ENCODE measurements at regions not wholly inside any gene's neighbourhood (a gene's known extent, or its start where the extent isn't known, plus 50 kb on each side); places are given as distances from the start of the nearest gene placed in this dataset.

GRCh38 chr11:29750392-29750791 lies 266.4 kb downstream of the KCNA4 start:
- no peak for TF ChIP-seq CTCF (IDR thresholded peaks at IDR 0.05)
- TF ChIP-seq EZH2 (IDR thresholded peaks at IDR 0.05; ENCODE audit: borderline replicate concordance, insufficient read depth, low read depth, low read length, poor library complexity, severe bottlenecking), result no peak

Data from B cell (primary cell).